Endothelial cell of umbilical vein (primary cell): ENCODE measurements at regions not wholly inside any gene's neighbourhood (a gene's known extent, or its start where the extent isn't known, plus 50 kb on each side); places are given as distances from the start of the nearest gene placed in this dataset.

ENCODE experiments used
- BruUV-seq: library from RNA; stranded (reverse); fragments of 400-500 nt; replicated peaks from 2 replicates; lab custom pipeline; 2021; lab: Mats Ljungman, UMichigan
- CTCF ChIA-PET: fragments of 300-600, 350-600 bp; sonication (Branson Sonifier 250); formaldehyde crosslinking; loops from one replicate; lab custom pipeline; 2021; ENCODE audit warnings: antibody characterized with exemption, inconsistent platforms; lab: Charles Lee
- POLR2A ChIA-PET: fragments of 300-600, 350-600 bp; sonication (Branson Sonifier 250); formaldehyde crosslinking; loops from one replicate; lab custom pipeline; 2021; ENCODE audit warnings: antibody characterized with exemption, inconsistent platforms; lab: Charles Lee
- DNase-seq: peaks from one replicate; pipeline ENCODE4 v3.0.0-alpha.2; 2011; ENCODE audit warnings: low read depth, low spot score
- FAIRE-seq: peaks from 2 replicates; lab custom pipeline; 2011; peaks lifted over from hg19 to GRCh38; lab: Jason Lieb, UNC
- H2AFZ ChIP-seq: 2 replicates; pipeline ENCODE4 v1.6.0; 2012; ENCODE audit warnings: low read depth, low read length, control low read depth, inconsistent platforms
- H3K27ac ChIP-seq: 2 replicates; pipeline ENCODE4 v1.5.1; 2011; ENCODE audit warnings: low read depth, mild to moderate bottlenecking, control low read depth, low read length, moderate library complexity; ENCODE audit not compliant: insufficient read depth
- H3K27me3 ChIP-seq, 2 experiments: 2 replicates each; pipeline versions ENCODE4 v1.6.0 to v1.6.1; 2011; ENCODE audit warnings: low read length in 2 of 2, mixed read lengths in 1 of 2; ENCODE audit not compliant: control insufficient read depth in 2 of 2, insufficient read depth in 2 of 2
- H3K36me3 ChIP-seq, 2 experiments: 2 replicates in 1 of 2; 3 replicates in 1 of 2; pipeline ENCODE4 v1.5.1; 2011; ENCODE audit warnings: low read length in 2 of 2, mild to moderate bottlenecking in 1 of 2, moderate library complexity in 1 of 2; ENCODE audit not compliant: control insufficient read depth in 2 of 2, insufficient read depth in 2 of 2; ENCODE audit errors: extremely low read depth in 1 of 2
- H3K4me1 ChIP-seq: 3 replicates; pipeline ENCODE4 v1.5.1; 2011; ENCODE audit warnings: mild to moderate bottlenecking, low read length; ENCODE audit not compliant: control insufficient read depth, insufficient read depth; ENCODE audit errors: extremely low read depth
- H3K4me2 ChIP-seq: 2 replicates; pipeline ENCODE4 v1.6.1; 2011; ENCODE audit warnings: low read length, control low read depth, mixed read lengths; ENCODE audit not compliant: insufficient read depth
- H3K4me3 ChIP-seq, 3 experiments: fragments of 200-600 bp in 1 of 3; sonication (generic), shearing (Covaris generic) in 1 of 3; replicated peaks in 1 of 3; 2 replicates each; pipeline ENCODE4 v1.5.1; 2011 to 2016; ENCODE audit warnings: control low read depth in 3 of 3, low read length in 3 of 3, mild to moderate bottlenecking in 2 of 3, inconsistent platforms in 1 of 3, low read depth in 1 of 3, moderate library complexity in 1 of 3; ENCODE audit not compliant: insufficient read depth in 1 of 3
- H3K79me2 ChIP-seq: 2 replicates; pipeline ENCODE4 v1.6.0; 2012; ENCODE audit warnings: low read length, inconsistent platforms; ENCODE audit not compliant: control insufficient read depth, insufficient read depth
- H3K9ac ChIP-seq: replicated peaks from 2 replicates; pipeline ENCODE3; 2011; ENCODE audit warnings: low read length, control low read depth; ENCODE audit not compliant: insufficient read depth; ENCODE audit errors: extremely low read depth
- H3K9me1 ChIP-seq: replicated peaks from 3 replicates; pipeline ENCODE4 v1.6.0; 2011; ENCODE audit warnings: mild to moderate bottlenecking, low read length; ENCODE audit not compliant: control insufficient read depth, insufficient read depth; ENCODE audit errors: extremely low read depth
- H3K9me3 ChIP-seq: replicated peaks from 2 replicates; pipeline ENCODE4 v1.5.1; 2012; ENCODE audit warnings: low read length, inconsistent platforms; ENCODE audit not compliant: control insufficient read depth, insufficient read depth
- H4K20me1 ChIP-seq: replicated peaks from 2 replicates; pipeline ENCODE3; 2011; ENCODE audit warnings: mild to moderate bottlenecking, low read length; ENCODE audit not compliant: control insufficient read depth, insufficient read depth; ENCODE audit errors: extremely low read depth
- EZH2 ChIP-seq: IDR thresholded peaks from 2 replicates; pipeline ENCODE4 v1.6.1; 2012; ENCODE audit warnings: borderline replicate concordance, low read depth, mild to moderate bottlenecking, moderate library complexity, low read length, inconsistent platforms; ENCODE audit not compliant: severe bottlenecking
- FOS ChIP-seq: IDR thresholded peaks from 2 replicates; pipeline ENCODE4 v1.6.1; 2011; ENCODE audit warnings: mild to moderate bottlenecking, low read length, moderate library complexity, borderline replicate concordance; ENCODE audit not compliant: insufficient read depth
- GATA2 ChIP-seq: IDR thresholded peaks from 2 replicates; pipeline ENCODE4 v1.7.0; 2011; ENCODE audit warnings: low read depth, mild to moderate bottlenecking, moderate library complexity, mixed read lengths, low read length; ENCODE audit not compliant: insufficient read length, insufficient read depth
- JUN ChIP-seq: IDR thresholded peaks from 2 replicates; pipeline ENCODE4 v1.6.1; 2011; ENCODE audit warnings: borderline replicate concordance, low read depth; ENCODE audit not compliant: insufficient read length, insufficient read depth
- MYC ChIP-seq: IDR thresholded peaks from one replicate; pipeline ENCODE4 v1.6.1; 2011; ENCODE audit warnings: mild to moderate bottlenecking, low read depth, low read length
- POLR2A ChIP-seq: IDR thresholded peaks from 2 replicates; pipeline ENCODE4 v1.6.1; 2012; ENCODE audit warnings: low read depth, mild to moderate bottlenecking, control low read depth, low read length
- POLR2AphosphoS5 ChIP-seq: IDR thresholded peaks from 2 replicates; pipeline ENCODE4 v1.6.1; 2012; ENCODE audit warnings: low read depth, mild to moderate bottlenecking, control low read depth, low read length, moderate library complexity; ENCODE audit not compliant: insufficient read depth
- dilution Hi-C: fragments of 300-500 bp; cut with MboI; formaldehyde crosslinking; loops from one replicate; pipeline ENCODE4 v1.15.0; 2019; ENCODE audit warnings: low sequenced_read_pairs; ENCODE audit not compliant: extremely low pct_ligation_motif_present
- intact Hi-C: fragments of 100-400 bp; cut with micrococcal nuclease; formaldehyde crosslinking; loops from one replicate; pipeline ENCODE4 v1.10.0; 2022
- TF ChIP-seq, protein P1 (sequence below), 2 donors: IDR thresholded peaks; 1 replicate in 1 of 2; 2 replicates in 1 of 2; pipeline ENCODE4 v1.5.1; 2011; ENCODE audit warnings: low read length in 2 of 2, mild to moderate bottlenecking in 2 of 2, moderate library complexity in 2 of 2, control low read depth in 1 of 2, inconsistent platforms in 1 of 2, low read depth in 1 of 2; ENCODE audit not compliant: insufficient read depth in 1 of 2; ENCODE audit errors: extremely low read depth in 1 of 2
- TF ChIP-seq, protein P2 (sequence below): IDR thresholded peaks from 2 replicates; pipeline ENCODE4 v1.6.1; 2011; ENCODE audit not compliant: insufficient read depth, insufficient read length

DNA sequence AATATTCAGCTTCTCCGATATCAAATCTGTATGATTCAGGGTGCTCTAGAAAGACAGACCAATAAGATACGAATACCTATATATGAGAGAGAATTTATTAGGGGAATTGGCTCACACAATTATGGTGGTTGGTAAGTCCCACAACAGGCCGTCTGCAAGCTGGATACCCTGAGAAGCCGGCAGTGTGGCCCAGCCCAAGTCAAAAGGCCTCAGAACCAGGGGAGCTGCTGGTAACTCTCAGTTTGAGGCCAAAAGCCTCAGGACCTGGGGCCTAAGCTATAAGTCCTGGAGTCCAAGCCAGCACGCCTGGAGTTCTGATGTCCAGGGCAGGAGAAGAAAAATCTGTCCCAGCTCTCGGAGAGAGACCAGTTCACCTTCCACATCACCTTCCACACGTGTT is 318.7 kb downstream of the BRD1 start:
- CTCF ChIA-PET, result interaction anchor here (1.5 kb wide), 1 partner anchor 13 kb away, joined by 3 read pairs; no protein-coding TSS in a partner anchor
- no peak overlapping the region for H3K4me3 ChIP-seq
- no peak for FAIRE-seq
- H3K4me1 ChIP-seq, result no peaks in the 10 kb centered on the region
- no peaks in the 10 kb centered on the region for H3K79me2 ChIP-seq
- no TSS peak for BruUV-seq
- H3K9me1 ChIP-seq, result no peaks in the 10 kb centered on the region
- TF ChIP-seq, protein P1, sequence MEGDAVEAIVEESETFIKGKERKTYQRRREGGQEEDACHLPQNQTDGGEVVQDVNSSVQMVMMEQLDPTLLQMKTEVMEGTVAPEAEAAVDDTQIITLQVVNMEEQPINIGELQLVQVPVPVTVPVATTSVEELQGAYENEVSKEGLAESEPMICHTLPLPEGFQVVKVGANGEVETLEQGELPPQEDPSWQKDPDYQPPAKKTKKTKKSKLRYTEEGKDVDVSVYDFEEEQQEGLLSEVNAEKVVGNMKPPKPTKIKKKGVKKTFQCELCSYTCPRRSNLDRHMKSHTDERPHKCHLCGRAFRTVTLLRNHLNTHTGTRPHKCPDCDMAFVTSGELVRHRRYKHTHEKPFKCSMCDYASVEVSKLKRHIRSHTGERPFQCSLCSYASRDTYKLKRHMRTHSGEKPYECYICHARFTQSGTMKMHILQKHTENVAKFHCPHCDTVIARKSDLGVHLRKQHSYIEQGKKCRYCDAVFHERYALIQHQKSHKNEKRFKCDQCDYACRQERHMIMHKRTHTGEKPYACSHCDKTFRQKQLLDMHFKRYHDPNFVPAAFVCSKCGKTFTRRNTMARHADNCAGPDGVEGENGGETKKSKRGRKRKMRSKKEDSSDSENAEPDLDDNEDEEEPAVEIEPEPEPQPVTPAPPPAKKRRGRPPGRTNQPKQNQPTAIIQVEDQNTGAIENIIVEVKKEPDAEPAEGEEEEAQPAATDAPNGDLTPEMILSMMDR (IDR thresholded peaks at IDR 0.05; ENCODE audit: extremely low read depth in 1 of 2, insufficient read depth in 1 of 2, low read depth in 1 of 2, low read length in 2 of 2), result no peak
- TF ChIP-seq EZH2 (no peak), MYC (no peak), JUN (no peak)
- no peak overlapping the region for H2AFZ ChIP-seq
- peaks cover 4% of the 10 kb centered on the region for H3K9me3 ChIP-seq
- no peak overlapping the region for H3K4me2 ChIP-seq
- H3K27ac ChIP-seq, result no peak overlapping the region
- dilution Hi-C loops (no loop called here), intact Hi-C loops (no loop called here)
- POLR2A ChIA-PET, result no interaction called here
- H3K36me3 ChIP-seq, result no peaks in the 10 kb centered on the region
- no peaks in the 10 kb centered on the region for H4K20me1 ChIP-seq
- no peaks in the 10 kb centered on the region for H3K27me3 ChIP-seq
- no peak for DNase-seq
- no peak overlapping the region for H3K9ac ChIP-seq

DNA sequence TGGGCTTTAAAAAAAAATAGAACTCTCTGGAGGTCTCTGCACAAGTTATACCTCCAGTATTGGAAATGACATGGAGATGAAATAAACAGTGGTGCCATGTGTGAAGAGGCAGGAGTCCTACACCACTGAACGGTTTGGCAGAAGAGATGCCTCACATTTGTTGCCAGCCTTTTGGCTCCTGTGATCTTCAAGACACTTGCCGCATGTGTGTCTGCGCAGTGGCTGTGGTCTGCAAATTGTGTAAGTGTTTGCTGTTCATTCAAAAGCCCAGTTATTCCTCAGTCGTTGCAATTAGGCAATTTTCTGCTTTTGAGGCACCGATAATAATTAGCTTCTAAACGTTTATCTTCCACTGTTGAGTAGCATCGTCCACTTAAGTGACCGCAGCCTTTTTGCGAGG is 319.1 kb downstream of the BRD1 start:
- Histone ChIP-seq H3K27me3 (no peaks in the 10 kb centered on the region), H3K4me3 (no peak overlapping the region), H3K79me2 (no peaks in the 10 kb centered on the region), H3K9me3 (peaks cover 5% of the 10 kb centered on the region), H3K9ac (no peak overlapping the region), H3K9me1 (no peaks in the 10 kb centered on the region), H3K36me3 (no peaks in the 10 kb centered on the region), H3K27ac (no peak overlapping the region), H3K4me2 (no peak overlapping the region), H4K20me1 (no peaks in the 10 kb centered on the region), H3K4me1 (no peaks in the 10 kb centered on the region), H2AFZ (no peak overlapping the region)
- BruUV-seq, result no TSS peak
- no peak for DNase-seq
- CTCF ChIA-PET, result interaction anchor here (1.5 kb wide), 1 partner anchor 14 kb away, joined by 3 read pairs; no protein-coding TSS in a partner anchor
- intact Hi-C loops, result no loop called here
- POLR2A ChIA-PET, result no interaction called here
- FAIRE-seq, result no peak
- dilution Hi-C loops, result no loop called here
- TF ChIP-seq FOS (no peak), POLR2AphosphoS5 (no peak), POLR2A (no peak), MYC (no peak), JUN (no peak), GATA2 (no peak)
- TF ChIP-seq, protein P2, sequence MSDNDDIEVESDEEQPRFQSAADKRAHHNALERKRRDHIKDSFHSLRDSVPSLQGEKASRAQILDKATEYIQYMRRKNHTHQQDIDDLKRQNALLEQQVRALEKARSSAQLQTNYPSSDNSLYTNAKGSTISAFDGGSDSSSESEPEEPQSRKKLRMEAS, result no peak
- TF ChIP-seq, protein P1 (IDR thresholded peaks at IDR 0.05; ENCODE audit: extremely low read depth in 1 of 2, insufficient read depth in 1 of 2, low read depth in 1 of 2, low read length in 2 of 2), result no peak
